ENCODE measurements at regions not wholly inside any gene's neighbourhood (a gene's known extent, or its start where the extent isn't known, plus 50 kb on each side); places are given as distances from the start of the nearest gene placed in this dataset.
"Not testable (repeated sequence)": the region's sequence is repeated elsewhere in the genome, so short reads cannot be mapped to it uniquely, and the experiment has no call there.

- DNase-seq: no peak
Measured at GRCh38 chr3:181326637-181327223, 337.2 kb upstream of the DNAJC19 start.

DNA sequence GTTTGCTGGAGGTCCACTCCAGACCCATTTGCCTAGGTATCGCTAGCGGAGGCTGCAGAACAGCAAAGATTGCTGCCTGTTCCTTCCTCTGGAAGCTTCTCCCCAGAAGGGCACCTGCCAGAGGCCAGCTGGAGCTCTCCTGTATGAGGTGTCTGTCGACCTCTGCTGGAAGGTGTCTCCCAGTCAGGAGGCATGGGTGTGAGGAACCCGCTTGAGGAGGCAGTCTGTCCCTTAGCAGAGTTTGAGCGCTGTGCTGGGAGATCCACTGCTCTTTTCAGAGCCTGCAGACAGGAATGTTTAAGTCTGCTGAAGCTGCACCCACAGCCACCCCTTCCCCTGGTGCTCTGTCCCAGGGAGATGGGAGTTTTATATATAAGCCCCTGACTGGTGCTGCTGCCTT, 335.0 kb upstream of the DNAJC19 start:
- DNase-seq: not testable (repeated sequence)

DNA sequence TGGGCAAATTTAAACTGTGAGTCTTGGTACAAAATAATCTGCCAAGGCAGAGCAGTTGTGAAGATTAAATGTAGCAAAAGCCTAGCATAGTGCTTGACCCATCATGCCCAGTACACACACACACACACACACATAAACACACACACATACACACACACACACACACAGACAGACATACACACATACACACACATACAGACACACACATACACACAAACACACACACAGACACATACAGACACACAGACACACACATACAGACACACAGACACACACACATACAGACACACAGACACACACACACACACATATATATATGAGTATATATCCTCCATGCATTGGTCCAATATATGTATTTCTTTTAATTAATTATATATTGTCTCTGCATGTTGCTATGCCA, 328.8 kb upstream of the DNAJC19 start:
- DNase-seq: no peak

DNA sequence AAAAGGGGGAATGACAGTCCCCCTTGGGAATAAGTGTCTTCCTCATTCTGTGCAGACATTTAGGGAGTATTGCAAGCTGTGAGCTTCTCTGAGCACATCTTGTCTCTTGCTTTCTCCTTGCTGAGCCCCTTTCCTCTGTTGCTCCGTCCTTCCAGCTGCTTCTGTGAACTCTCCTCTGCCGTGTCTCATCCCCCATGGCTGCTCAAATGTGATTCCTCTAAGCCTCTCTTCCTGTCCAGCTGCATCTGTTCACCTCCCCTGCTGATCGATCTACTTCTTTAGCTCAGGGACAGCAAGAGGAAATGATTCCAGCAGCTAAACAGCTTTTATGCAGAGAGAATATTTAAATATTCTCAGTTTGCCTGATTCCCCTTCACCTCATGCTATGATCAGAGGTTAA, 328.0 kb upstream of the DNAJC19 start:
- no peak for DNase-seq

DNA sequence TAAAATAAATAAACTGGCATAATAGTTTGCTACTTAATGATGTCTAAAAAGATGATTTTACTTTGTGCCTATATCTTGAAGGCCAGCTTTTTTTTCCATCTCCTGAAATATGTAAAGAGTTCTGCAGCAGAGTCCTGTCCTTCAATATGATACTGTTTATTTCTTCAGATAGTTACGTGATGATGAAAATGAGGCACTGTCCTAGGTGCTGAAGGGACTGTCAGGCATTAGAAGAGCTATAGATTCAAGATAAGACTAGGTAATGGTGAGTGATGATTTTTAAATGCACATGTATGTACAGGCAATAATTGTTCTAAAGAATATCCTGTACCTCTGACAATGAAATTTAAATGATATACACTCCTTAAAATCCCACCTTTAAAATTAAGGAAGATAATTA, 326.9 kb upstream of the DNAJC19 start:
- DNase-seq: no peak

DNA sequence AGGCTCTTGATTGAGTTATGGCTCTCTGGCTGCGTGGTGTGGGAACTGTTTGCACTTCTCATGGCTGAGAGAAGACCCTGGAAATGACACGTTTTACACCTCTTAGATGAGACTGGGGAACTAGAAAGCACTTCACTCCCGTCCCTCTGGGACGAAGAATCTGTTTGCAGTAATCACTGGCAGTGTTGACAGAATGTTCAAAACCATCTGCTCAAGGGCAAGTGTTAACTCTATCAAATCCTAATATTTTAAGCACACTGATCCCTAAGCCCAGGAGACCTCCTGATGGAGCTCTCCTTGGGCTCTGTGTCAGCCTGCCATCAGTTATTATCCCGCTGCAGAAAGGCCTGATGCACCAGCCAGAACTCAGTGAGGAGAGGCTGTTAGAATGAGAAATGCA, 323.8 kb upstream of the DNAJC19 start:
- DNase-seq: no peak

DNA sequence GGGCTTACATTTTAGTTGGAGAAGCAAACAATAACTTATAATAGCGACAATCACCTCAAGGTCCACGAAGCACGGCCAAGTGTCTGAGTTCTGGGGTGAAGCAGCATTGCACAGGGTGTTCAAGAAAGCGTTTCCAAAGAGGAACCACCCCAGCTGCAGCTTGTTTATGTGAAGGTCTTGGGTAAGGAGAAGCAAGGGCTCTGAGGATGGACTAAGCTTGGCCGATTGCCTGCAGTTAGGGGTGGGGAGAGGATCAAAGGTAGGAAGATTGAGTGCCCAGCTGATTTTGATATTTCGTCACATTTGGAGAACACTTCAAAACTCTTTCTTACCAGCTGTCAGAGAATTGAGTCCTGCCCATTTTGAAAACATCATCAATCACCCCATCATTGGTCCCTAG, 321.6 kb upstream of the DNAJC19 start:
- DNase-seq: no peak

GRCh38 chr3:181302960-181303359, 313.4 kb upstream of the DNAJC19 start:
- no peak for DNase-seq

DNA sequence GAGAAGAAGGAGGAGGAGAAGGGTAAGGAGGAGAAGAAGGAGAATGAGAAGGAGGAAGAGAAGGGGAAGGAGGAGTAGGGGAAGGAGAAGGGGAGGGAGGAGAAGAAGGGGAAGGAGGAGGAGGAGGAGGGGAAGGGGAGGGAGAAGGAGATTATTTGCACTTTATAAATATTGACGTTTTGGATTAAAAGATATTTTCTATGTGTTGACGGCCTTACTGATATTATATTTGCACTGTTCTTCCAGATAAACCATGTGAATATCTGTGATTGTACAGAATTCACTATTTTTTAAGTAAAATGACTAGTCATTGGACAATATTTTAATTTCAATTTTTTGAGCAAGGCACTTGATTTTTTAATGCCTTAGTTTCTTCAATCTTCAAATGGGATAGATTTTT, 310.5 kb upstream of the DNAJC19 start:
- no peak for DNase-seq

DNA sequence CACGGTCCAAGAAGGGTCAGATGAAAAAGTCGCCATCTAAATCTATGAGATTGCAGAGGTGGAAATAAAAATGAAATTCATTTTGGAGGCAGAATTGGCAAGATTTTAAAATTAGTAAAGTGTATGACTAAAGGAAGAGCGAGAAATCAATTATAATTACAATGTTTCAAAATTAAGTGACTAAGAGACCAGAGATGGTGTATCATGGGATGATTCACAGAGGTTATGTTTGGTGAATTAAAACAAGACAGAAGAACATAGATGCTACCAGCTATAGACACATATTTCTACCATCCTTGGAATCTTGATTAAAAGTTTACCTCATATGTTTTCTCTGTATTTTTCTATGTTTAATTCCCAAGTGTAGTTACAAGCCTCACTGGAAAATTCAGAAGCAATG, 308.9 kb upstream of the DNAJC19 start:
- no peak for DNase-seq

DNA sequence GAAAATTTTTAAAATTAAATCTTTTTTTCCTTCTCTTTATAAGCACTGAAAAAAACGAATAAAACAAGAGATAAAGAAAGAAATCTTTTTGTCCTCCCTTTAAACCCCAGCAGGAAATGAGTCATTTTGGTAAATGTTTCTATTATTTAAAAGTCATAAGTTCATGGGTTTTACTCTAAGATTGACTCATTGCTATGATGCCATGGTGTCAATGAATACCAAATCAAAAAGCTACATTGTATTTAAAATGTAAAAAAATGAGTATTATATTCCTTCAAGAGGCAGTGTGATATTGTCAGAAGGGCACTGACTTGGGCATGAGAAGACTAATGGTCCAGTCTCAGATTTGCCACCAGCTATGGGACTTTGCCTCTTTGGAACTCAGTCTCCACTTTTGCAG, 303.4 kb upstream of the DNAJC19 start:
- no peak for DNase-seq

GRCh38 chr3:181290941-181291340, 301.4 kb upstream of the DNAJC19 start:
- no peak for DNase-seq

GRCh38 chr3:181289306-181289705, 299.8 kb upstream of the DNAJC19 start:
- no peak for DNase-seq

DNA sequence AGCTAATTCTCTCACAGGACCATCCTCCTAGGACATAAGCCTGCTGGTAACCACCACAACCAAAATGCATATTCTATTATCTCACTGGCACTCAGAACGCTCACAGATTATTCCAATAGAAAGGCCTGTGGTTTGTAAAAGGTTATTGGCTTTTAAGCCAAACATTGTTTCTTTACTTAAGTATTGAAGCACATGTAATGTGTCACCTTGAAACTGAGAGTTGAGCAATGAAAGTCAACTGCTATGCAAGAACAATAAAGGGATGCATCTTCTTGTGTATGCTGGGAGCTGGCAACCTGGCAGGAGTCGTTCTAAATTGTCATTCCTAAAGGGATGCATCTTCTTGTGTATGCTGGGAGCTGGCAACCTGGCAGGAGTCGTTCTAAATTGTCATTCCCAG, 298.6 kb upstream of the DNAJC19 start:
- no peak for DNase-seq

- DNase-seq: no peak
Measured at GRCh38 chr3:181279239-181279565, 289.7 kb upstream of the DNAJC19 start.

DNA sequence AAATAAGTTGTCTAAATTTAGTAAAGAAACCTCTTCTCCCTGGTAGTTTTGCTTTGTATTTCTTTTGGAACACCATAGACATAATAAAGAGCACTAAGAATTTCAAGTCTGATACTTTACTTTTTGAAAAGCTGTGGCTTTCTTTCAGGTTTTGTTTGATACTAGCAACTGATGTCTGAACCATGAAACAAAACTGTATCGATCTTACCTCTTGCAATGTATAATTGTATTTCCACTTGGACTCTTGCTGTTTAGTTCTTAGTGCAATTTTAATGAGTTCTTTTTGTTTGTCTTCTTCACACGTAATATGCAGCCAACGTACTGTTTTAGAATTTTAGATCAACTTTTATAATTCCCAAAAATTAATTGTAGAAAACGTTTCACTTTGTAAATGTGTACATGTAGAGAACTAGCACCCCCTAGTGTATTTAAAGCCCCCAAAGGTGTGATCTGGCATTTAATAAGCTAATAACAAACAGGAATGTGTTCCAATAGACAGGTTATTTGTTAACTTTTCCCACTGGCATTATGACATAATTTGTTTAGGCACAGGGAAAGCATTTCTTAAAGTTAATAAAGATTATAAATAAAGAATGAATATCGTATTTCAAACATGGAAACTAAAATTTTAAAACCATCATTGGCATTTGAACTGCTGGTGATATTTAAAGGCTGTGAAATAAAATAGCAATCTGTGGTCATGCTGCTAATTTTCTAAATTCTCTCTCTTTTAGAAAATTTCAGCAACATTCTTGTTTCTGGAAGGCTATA, 289.1 kb upstream of the DNAJC19 start:
- no peak for DNase-seq

DNA sequence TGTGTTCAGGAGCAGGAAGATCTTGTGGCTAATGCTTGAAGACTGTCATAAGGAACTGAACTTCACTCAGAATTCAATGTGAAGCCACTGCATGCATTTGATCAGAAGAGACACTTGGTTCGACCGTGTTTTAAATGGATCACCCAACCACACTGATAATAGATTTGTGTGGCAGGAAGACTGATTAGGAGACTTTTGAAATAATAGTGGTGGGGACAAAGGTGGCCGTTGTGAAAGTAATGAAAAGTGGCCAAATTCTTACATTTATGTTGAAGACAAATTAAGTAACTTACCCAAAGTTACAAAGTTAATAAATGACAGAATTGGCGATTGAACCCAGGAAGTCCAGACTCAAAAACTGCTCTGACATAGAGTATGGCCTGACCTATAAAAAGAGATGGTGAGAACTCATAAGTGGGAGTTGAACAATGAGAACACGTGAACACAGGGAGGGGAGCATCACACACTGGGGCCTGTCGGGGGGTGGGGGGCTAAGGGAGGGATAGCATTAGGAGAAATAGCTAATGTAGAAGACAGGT, 286.9 kb upstream of the DNAJC19 start:
- no peak for DNase-seq

DNA sequence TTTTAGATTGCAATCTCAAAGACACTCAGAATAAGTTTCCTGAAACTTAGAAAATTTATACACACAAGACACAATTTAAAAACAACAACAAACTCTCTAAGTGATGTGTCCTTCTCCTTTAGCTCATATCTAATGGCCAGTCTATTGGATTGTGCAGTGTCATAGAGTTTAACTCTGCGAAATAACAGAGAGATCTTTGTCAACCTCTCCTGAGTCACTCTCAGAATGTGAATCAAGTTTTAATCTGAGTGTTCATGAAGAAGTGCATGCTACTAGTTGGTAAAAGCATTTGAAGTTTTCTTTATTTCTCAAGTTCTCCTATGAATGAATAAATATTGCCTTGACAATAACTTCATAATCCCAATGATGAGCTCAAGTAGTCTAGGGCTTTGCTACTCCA, 284.5 kb upstream of the DNAJC19 start:
- DNase-seq: no peak

GRCh38 chr3:181267312-181267711, 277.8 kb upstream of the DNAJC19 start:
- no peak for DNase-seq

DNA sequence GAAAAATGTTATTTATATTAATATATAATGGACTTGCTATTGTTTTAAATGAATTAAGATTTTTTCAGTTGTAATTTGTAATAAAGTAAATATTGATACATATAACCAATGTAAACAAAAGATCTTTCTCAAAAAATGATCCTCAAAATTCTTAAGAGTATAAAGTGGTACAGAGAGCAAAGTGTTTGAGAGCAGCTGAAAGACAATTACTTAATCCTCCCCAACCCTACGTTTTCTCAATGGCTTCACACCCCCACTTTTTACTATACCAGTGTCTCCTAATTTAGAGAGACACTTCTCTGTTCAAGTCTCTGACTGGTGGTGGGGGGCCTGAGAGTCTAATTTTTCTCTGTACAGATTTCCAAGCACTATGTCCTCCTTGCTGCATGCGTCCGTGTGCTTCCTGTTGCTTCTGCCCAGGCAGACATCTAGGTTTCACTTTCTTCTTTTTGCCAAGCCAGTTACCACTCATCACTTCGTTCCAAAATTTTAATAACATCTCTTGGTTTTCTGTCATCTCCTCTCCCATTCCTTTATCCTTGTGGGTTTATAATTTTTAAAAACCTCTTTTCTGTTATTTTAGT, 276.3 kb upstream of the DNAJC19 start:
- no peak for DNase-seq

GRCh38 chr3:181264486-181264885, 274.9 kb upstream of the DNAJC19 start:
- DNase-seq: no peak

DNA sequence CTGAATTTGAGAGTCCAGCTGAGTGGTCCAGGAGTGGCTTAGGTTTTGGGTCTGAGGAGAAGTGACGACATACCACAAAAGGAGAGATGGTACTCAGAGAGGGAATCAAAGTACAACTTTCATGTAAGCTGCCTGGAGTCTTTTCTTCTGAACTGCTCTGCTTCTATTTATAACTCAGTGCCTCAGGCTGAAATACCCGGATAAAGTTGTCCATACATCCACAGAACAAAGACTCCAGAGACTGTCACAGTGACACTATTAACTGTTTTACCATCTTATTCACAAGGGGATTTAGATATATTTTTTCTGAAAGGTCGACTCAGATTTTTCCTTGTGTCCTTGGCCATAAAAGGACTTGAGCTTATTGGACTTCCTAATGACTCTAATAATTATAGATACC, 264.3 kb upstream of the DNAJC19 start:
- no peak for DNase-seq

GRCh38 chr3:181252631-181253030, 263.1 kb upstream of the DNAJC19 start:
- no peak for DNase-seq

DNA sequence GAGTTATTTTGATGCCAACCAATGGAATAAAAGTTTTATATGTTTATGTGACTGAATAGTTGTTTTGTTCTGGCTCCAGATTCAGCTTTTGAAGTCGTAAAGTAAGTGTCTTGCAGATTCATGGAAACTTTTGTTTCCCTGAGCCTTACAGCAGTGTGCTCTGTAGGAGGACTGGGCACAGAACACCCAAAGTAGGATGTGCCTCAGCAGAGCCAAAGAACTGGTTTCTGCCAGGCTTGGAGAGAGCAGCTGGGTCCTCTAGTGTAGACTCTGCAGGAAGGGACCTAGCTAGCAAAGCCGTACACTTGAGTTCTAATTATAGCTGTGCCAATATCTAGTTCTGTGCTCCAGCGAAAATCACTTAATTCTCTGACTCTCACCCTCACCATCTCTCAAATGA, 261.2 kb upstream of the DNAJC19 start:
- DNase-seq: no peak

GRCh38 chr3:181239441-181239840, 249.9 kb upstream of the DNAJC19 start:
- DNase-seq: no peak

Measured in stimulated activated CD4-positive, alpha-beta T cell treated with anti-CD3 and anti-CD28 coated beads, Interleukin-12 subunit alpha, Interleukin-12 subunit beta, amount 100 ng/mL, for 4 hours (primary cell).